ENCODE measurements at regions not wholly inside any gene's neighbourhood (a gene's known extent, or its start where the extent isn't known, plus 50 kb on each side); places are given as distances from the start of the nearest gene placed in this dataset.
"Not testable (repeated sequence)": the region's sequence is repeated elsewhere in the genome, so short reads cannot be mapped to it uniquely, and the experiment has no call there.

GRCh38 chr3:70736009-70736408 lies 423.6 kb upstream of the MDFIC2 start:
- DNase-seq = no peak

- no peak for DNase-seq
Observed at GRCh38 chr3:70734756-70735155, 422.3 kb upstream of the MDFIC2 start.

DNA sequence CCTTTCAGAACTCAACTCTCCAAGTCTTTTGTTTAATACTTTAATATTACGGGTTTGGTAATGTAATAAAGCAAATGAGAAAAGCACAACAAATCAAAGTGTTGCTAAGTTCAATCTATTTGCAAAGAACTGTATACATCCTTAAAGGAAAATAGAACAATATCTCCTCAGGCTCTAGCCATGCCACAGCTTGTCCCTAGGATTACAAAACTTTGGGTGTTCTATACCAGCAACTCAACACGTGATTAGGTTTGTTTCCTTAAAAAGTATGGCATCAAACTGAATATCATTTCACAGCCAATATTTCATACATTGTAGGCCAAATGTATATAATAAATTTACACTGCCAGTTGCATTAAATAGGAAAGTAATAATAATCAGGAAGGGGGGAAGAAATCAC lies 418.6 kb upstream of the MDFIC2 start:
- DNase-seq = no peak

DNA sequence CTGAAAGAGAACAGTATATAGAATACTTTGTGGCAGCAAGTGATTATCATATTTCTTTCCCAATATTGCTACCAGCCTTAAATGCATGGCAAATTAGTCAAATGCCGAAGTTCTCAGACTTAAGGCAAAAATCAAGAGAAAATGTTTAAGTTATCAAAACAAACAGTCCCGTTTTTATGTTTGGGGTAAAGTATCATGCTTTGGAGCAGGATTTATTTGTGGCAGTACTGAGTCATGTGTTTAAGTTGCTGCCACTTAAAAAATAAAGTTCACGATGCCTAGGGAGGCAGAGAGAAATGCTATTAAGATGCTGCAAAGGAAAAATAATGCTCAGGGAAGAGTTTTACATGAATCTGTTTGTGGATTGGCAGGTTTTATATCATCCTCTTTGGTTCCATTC lies 417.4 kb upstream of the MDFIC2 start:
- no peak for DNase-seq

- DNase-seq = no peak
Observed at GRCh38 chr3:70728311-70728710, 415.9 kb upstream of the MDFIC2 start.

DNA sequence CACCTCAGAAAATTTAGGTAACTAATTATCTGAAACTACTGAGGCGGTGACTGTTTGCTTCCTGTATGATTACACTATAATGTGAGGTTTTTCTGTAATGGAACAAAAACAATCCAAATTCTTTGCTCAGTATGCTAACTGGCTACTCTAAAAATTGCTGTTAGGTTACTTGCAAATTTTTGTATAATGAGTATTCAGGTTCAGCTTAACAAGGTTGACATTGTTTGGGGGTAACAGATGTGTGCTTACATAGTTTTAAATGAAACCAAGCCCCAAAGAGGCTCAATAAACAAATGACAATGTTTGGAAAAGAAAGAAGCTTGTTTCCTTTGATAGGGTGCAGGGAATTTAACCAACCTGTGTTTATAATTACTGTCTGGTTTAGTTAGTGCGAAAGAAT lies 414.5 kb upstream of the MDFIC2 start:
- no peak for DNase-seq

DNA sequence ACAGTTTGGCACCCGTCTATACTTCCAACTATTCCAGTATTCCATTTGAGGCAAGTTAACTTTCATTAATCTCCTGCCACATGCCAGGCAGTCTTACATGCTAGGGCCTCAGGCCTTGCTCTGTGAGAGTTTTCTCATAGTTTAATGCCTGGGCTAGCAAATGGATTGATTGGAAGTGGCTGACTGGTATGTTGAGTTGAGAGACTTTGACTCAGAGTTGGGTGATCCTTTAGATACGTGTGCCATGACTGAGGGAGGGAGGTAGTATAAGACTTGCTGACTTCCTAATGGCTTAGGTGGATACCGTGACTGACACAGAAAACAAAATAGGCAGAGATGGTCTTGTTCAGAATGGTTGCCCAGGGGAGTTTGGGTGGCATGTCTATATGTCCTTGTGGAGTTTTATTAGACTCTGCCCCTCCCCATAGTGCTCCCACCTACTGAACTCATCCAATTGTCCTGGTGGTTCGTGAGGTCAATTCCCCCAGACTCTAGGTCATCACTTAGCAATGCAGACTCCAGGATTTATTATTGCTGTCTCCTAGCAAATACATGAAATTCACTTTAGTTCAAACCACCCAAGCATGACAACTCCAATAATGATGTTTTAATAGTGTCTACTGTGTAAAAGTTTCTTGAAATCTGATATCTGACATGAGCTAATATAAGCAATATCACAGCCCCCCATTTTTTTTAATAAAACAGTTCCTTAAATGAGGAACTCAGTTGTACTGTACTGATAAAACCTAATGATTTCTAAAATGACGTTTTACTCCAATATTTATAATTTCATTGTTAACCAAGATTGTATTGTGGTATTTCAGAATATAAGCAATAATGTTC lies 413.9 kb upstream of the MDFIC2 start:
- DNase-seq = no peak

GRCh38 chr3:70722018-70722417 lies 409.6 kb upstream of the MDFIC2 start:
- no peak for DNase-seq

DNA sequence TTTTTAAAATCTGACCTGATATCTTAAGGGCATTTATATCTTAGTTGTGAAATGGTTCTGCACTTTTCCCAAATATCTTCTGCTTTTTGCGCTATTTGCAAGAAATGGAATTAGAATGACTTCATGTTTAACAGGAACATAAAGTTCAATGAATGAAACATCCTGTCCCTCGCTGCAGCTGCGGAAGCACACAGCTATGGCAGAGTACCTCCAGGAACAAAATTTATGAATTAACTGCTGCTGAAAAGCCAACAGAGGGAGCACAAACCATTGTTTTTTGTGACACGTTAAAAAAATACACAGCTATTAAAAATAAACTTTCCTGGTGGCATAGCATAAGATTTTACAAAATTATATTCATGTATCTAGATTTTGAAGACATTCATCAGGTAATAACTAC lies 404.4 kb upstream of the MDFIC2 start:
- no peak for DNase-seq

DNA sequence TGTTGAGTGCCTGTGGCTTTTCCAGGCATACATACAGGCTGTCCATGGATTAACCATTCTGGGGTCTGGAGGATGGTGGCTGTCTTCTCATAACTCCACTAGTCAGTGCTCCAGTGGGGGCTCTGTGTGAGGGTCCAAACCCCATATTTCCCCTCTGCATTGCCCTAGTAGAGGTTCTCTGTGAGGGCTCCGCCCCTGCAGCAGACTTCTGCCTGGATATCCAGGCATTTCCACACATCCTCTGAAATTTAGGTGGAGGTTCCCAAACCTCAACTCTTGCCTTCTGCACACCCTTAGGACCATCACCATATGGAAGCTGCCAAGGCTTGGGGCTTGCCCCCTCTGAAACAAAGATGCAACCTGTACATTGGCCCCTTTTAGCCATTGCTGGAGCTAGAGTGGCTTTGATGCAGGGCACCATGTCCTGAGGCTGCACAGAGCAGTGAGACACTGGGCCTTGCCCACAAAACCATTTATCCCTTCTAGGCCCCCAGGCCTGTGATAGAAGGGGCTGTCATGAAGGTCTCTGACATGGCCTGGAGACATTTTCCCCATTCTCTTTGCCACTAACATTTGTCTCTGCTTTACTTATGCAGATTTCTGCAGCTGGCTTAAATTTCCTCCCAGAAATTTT lies 400.1 kb upstream of the MDFIC2 start:
- DNase-seq = no peak

DNA sequence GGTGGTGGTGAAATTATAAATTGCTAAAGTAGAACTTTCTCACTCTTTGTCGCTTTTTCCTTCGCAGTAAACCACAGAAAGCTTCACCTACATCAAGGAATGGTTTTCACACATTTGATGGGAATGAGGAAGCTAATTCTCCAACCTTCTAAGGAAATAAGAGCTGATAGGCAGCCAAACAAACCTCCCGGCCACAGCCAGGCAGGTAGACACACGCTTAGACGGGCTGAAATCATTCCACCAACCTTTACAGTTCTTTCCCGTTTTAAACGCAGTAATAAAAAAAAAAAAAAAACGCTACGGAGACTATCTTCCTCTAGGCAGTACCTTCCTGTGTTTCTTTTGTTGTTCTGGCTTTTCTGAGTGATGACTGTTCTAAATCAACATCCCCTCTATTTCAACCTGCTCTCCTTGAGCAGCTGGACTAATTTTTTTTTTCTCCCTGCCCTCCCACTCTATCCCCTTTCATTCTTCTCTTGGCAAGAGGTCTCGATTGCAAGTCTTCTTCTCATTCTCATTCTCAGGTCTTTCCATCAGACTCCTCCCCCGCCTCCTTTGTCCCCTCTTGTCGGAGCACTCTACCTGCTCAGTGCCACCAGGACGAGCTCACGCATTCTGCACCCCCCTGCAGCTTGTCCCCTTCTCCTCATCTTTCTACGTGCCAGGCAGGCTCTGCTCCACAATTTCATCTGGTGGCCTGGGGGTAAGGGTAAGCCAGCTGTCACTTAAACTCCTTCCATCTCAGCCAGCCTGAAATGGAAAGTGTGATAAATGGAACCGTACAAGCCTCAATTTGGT lies 391.1 kb upstream of the MDFIC2 start:
- DNase-seq = no peak

- no peak for DNase-seq
Observed at GRCh38 chr3:70702132-70702531, 389.7 kb upstream of the MDFIC2 start.

- no peak for DNase-seq
Observed at GRCh38 chr3:70684701-70685100, 372.3 kb upstream of the MDFIC2 start.

- DNase-seq = not testable (repeated sequence)
Observed at GRCh38 chr3:70675810-70676209, 363.4 kb upstream of the MDFIC2 start.

DNA sequence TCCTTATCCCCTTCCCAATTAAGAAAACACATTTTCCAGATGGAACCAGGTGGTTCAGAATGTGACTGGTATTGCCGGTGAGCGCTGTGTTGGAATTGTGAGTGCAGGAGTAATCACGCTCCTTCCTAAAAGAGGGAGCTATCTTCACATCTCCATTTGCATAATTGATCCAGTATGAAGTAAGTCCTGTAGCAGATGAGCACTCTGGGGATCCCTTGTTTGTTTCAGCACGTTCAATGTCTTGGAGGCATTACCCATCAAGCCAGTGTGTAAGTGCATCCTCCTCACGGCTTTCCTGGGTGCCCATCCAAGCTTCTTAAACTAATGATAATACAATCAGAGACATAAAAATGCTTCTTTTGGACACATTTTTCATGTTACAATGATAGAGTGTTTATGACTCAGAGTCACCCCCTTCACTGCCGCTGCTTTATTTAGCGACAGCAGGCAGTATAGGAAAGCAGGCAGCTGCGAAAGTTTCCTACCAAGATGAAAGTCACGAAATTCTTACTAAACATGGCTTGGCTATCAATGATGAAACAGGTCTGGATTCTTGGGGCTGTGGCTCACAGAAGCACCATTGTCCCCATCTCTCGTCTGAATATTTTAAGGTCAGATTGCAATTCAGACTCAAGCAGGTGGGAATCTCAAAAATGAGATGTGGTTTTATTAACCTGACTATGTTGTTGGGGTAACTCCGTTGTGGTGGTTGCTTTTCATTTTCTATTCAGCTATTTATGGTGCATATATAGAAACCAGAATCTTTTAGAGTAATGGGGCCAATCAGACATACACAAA lies 346.3 kb upstream of the MDFIC2 start:
- DNase-seq = no peak

- no peak for DNase-seq
Observed at GRCh38 chr3:70657454-70657853, 345.0 kb upstream of the MDFIC2 start.

DNA sequence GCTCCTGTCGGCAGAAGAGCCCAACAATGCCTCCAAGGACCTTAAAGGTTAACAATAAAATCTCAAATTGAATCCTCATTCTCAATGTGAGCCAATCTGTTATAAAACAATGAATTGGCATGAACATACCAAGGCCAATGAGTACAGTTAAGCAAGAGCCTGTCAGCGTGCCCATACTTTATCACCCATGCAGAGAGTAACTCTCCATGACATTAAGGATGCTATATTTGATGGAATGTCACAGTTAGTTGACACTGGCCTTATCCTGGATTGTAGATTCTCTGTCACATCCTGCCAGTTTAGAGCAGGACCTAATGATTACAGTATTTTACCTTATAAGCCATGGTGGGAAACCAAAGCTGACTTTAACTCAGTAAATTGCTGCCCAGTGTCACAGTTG lies 335.4 kb upstream of the MDFIC2 start:
- DNase-seq = no peak

GRCh38 chr3:70647094-70647493 lies 334.7 kb upstream of the MDFIC2 start:
- DNase-seq = no peak

DNA sequence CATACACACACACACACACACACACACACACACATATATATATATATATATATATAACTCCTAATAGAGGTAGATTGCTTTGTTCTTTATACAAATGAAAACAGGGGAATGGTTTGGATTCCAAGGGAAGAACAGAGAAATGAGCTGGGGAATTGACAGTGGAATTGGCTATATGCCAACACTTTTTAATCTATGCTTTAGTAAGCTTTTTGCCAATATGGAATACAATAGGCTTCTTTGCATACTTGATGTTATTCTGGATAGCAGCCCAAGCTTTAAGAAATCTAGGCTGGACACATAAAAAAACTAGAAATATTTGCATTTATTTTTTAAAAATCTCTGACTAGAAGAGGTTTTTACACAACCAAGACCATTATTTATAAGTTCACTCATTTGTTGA lies 334.2 kb upstream of the MDFIC2 start:
- no peak for DNase-seq

DNA sequence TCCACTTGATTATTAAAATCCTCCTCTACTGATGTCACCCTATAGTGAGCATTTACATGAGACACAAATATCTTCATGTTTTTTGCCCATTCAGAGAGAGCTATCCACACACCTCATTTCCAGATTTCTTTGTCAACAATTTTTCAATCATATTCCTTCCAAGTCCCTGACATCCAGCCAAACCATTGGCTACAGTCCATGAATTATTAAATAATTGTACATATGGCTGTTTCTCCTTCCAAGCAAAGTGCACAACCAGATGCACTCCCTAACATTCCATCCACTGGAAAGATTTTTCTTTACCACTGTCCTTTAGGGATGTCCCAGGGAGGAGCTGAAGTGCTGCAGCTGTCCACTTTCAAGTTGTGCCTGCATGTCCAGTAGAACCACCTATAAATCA lies 328.0 kb upstream of the MDFIC2 start:
- no peak for DNase-seq

- DNase-seq = no peak
Observed at GRCh38 chr3:70635301-70635700, 322.9 kb upstream of the MDFIC2 start.

GRCh38 chr3:70631716-70632307 lies 319.4 kb upstream of the MDFIC2 start:
- no peak for DNase-seq

DNA sequence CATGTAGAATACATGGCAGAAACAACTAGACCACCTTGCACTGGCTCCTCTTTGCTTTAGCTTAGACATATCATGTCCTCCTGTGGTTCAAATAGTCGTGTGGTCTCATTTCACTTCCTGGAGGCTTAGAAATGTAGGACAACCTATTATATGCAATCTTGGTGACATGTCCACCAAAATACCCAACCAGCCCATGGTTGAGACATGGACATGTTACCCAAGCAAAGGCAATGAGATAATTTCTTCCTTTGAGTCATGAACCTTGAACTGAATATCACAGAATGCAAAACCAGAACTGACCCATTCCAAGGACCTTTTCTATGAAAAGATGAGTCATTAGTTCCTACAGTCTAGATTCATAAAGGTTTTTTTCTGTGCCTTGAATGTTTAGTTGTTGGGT lies 309.0 kb upstream of the MDFIC2 start:
- no peak for DNase-seq
